Keratinocyte (primary cell): ENCODE measurements at regions not wholly inside any gene's neighbourhood (a gene's known extent, or its start where the extent isn't known, plus 50 kb on each side); places are given as distances from the start of the nearest gene placed in this dataset.
"Not testable (repeated sequence)": the region's sequence is repeated elsewhere in the genome, so short reads cannot be mapped to it uniquely, and the experiment has no call there.

Source experiments
- EZH2 ChIP-seq: IDR thresholded peaks from one replicate; pipeline ENCODE4 v1.6.1; 2012; ENCODE audit warnings: inconsistent platforms, mild to moderate bottlenecking, low read length, moderate library complexity
- TF ChIP-seq, protein P1 (sequence below), 3 experiments: IDR thresholded peaks in 1 of 3; conservative IDR thresholded peaks in 1 of 3; optimal IDR thresholded peaks in 1 of 3; 2 replicates in 2 of 3; 3 replicates in 1 of 3; pipeline versions ENCODE3 to v1.5.1; 2011; ENCODE audit warnings: low read length in 3 of 3, mild to moderate bottlenecking in 3 of 3, moderate library complexity in 2 of 3, control low read depth in 1 of 3, inconsistent platforms in 1 of 3; ENCODE audit not compliant: insufficient read depth in 2 of 3; ENCODE audit errors: extremely low read depth in 1 of 3

DNA sequence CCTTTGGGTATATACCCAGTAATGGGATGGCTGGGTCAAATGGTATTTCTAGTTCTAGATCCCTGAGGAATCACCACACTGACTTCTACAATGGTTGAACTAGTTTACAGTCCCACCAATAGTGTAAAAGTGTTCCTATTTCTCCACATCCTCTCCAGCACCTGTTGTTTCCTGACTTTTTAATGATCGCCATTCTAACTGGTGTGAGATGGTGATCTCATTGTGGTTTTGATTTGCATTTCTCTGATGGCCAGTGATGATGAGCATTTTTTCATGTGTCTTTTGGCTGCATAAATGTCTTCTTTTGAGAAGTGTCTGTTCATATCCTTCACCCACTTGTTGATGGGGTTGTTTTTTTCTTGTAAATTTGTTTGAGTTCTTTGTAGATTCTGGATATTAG is 583.8 kb downstream of the TBC1D22A start:
- TF ChIP-seq, protein P1, sequence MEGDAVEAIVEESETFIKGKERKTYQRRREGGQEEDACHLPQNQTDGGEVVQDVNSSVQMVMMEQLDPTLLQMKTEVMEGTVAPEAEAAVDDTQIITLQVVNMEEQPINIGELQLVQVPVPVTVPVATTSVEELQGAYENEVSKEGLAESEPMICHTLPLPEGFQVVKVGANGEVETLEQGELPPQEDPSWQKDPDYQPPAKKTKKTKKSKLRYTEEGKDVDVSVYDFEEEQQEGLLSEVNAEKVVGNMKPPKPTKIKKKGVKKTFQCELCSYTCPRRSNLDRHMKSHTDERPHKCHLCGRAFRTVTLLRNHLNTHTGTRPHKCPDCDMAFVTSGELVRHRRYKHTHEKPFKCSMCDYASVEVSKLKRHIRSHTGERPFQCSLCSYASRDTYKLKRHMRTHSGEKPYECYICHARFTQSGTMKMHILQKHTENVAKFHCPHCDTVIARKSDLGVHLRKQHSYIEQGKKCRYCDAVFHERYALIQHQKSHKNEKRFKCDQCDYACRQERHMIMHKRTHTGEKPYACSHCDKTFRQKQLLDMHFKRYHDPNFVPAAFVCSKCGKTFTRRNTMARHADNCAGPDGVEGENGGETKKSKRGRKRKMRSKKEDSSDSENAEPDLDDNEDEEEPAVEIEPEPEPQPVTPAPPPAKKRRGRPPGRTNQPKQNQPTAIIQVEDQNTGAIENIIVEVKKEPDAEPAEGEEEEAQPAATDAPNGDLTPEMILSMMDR (optimal IDR thresholded peaks at IDR 0.05 in 1 of 3, IDR thresholded peaks at IDR 0.05 in 1 of 3, conservative IDR thresholded peaks at IDR 0.05 in 1 of 3; ENCODE audit: extremely low read depth in 1 of 3, insufficient read depth in 2 of 3, low read length in 3 of 3) = not testable (repeated sequence)
- not testable (repeated sequence) for TF ChIP-seq EZH2
